NCI-H2029 treated with DMSO at 0.1 percent for 48 hours (cell line): ENCODE measurements at regions not wholly inside any gene's neighbourhood (a gene's known extent, or its start where the extent isn't known, plus 50 kb on each side); places are given as distances from the start of the nearest gene placed in this dataset.

ENCODE experiments used
- DNase-seq: peaks from one replicate; lab custom pipeline; 2025; lab: John Stamatoyannopoulos, UW

DNA sequence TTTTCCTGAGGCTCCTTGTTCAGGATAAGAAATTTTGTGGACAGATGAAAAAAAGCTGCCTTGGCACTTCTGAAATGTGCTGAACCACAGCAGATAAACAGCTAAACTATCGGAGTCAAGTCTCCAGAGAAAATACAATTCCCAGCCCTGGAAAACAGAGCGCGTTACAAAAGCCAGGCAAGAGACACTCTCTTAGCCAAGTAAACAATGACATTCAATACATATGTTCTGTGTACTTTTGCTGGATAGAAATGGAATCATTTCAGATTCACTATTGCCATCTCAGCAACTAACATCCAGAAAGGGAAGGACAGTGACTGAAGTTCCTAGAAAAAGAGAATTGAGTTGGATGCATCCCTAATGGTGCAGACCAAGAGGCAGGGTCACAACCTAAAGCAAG lies 196.8 kb upstream of the NRSN1 start:
- DNase-seq, result no peak

- DNase-seq, result no peak
Observed at GRCh38 chr6:23940466-23940865, 185.5 kb upstream of the NRSN1 start.

DNA sequence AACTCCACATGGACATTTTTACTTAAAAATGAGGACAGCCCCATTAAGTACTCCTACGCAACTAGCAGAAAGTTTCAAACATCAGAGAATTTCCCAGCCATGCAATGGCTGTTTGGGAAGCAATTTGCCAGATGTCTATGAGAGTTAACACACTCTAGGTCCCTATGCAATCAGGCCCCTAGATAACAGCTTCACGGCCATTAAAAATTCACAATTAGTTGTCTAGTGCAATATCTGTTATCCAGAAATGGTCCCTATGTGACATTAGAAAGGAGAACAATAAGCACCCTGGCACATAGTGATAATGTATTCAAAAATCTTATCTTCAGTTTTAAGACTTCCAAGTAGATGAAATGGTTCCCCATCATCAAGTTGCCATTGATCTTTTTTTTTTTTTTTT lies 174.3 kb upstream of the NRSN1 start:
- no peak for DNase-seq

GRCh38 chr6:23952245-23952644 lies 173.8 kb upstream of the NRSN1 start:
- DNase-seq, result no peak

- DNase-seq, result no peak
Observed at GRCh38 chr6:23953976-23954375, 172.0 kb upstream of the NRSN1 start.

DNA sequence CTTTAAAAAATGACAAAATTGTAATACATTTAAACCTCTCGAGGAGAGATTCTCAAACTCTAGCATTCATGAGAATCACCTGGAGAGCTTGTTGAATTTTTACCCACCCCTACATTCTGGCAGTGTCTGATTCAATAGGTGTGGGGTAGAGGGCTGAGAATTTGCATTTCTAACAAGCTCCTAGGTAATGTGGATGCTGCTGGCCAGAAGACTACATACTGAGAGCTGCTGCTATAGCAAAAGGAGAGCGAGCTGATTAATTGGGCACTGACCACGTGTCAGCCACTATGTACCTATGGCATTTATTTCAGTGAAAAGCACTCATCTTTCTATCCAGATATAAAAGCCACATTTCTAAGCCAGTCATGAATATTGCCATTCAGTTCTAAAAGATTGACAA lies 169.0 kb upstream of the NRSN1 start:
- no peak for DNase-seq

DNA sequence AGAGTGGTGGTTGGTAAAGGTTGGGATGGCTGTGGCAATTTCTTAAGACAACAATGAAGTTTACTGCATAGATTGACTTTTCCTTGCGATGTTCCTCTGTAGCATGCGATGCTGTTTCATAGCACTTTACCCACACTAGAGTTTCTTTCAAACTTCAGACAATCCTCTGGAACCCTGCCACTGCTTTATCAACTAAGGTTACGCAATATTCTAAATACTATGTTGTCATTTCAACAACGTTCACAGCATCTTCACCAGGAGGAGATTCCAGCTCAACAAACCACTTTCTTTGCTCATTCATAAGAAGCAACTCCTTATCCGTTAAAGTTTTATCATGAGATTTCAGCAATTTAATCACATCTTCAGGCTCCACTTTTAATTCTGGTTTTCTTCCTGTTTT lies 161.2 kb upstream of the NRSN1 start:
- no peak for DNase-seq

- DNase-seq, result no peak
Observed at GRCh38 chr6:23969344-23969743, 156.7 kb upstream of the NRSN1 start.

GRCh38 chr6:23977706-23978105 lies 148.3 kb upstream of the NRSN1 start:
- no peak for DNase-seq

DNA sequence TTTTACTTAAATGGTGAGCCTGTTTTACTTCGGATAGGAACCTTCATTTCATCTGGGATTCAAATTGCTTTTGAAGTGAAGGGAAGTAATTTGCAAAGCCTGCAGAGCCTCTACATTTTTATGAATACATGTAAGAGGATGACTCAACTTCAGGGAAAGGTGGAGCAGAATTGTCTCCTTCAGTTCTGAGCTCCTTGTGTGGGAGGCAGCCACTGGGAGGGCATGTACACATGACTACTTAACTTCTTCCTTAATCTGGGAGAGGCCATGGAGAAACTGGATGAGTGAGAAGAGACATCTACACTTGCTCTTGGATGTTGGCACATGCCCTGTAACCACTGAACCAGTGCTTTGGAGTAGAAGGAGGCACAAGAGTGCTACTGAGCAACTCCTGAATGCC lies 145.1 kb upstream of the NRSN1 start:
- no peak for DNase-seq

DNA sequence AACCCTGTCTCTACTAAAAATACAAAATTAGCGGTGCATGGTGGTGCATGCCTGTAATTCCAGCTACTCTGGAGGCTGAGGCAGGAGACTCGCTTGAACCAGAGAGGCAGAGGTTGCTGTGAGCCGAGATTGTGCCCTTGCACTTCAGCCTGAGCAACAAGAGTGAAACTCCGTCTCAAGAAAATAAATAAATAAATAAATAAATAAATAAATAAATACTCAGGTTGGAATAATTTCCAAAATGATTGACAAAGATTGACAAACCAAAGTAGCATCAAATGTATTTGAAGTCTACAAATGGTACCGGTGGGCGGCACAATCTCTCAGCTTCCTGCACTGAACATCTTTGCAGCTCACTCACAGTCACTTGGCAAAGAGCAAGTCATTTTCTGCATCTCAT lies 144.1 kb upstream of the NRSN1 start:
- DNase-seq, result no peak

DNA sequence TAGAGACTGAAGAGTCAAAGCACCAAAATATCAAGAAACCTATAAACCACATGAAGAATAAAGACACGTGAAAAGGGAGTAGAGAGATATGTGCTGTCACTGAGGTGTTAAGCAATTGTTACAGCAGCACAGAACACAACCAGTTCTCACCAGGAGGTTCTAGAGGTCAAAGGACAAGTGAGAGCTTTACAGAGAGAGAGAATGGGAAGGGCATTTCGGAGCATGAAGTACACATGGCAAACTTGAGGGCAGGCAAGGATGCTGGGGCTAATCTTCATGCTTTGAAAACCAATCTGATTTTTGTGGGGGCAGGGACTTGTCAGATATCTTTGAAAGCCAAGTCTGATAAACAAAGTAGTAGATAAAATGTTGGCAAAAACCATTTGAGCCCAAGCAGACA lies 142.3 kb upstream of the NRSN1 start:
- DNase-seq, result no peak

DNA sequence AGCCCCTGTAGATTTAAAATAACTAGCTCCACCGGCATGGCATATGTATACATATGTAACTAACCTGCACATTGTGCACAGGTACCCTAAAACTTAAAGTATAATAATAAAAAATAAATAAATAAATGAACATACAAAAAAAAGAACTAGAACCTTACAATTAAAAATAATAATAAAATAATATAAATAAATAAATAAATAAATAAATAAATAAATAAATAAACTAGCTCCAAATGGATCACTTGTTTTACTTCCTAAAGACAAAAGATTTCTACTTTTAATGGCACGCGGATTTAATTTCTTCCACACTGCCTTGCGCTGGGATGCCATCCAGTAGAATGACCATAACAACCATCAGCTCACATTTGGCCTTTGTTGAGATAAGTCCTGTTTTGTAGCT lies 141.0 kb upstream of the NRSN1 start:
- DNase-seq, result no peak

DNA sequence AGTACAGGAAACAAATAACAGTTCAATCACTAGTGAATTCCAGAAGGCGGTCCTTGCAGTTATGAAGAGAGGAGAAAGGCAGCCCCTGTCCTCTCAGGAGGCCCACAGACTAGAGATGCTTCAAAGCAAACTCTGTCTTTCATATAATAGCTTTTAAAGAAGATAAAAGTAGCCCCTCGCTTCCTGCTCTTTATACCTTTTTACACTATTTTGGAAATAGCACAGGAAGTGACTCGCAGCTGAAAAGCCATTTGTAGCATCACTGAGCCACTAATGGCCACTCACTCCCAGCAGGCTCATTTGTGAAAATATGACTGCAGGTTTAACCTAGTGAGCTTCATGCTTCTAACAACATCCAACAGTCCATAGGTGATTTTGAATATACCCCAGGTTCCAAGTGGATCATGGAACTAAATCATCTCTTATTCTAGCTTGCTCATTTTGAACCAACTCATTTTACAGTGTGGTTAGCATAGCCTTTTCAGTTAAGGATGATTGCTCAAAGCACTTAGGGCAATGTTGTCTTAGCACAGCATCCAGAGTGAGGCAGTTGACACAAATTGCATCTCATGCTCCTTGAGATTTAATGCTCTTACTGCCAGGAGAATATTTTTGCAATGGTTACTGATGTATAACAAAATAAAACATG lies 136.0 kb upstream of the NRSN1 start:
- DNase-seq, result no peak

- DNase-seq, result no peak
Observed at GRCh38 chr6:23994013-23994412, 132.0 kb upstream of the NRSN1 start.

DNA sequence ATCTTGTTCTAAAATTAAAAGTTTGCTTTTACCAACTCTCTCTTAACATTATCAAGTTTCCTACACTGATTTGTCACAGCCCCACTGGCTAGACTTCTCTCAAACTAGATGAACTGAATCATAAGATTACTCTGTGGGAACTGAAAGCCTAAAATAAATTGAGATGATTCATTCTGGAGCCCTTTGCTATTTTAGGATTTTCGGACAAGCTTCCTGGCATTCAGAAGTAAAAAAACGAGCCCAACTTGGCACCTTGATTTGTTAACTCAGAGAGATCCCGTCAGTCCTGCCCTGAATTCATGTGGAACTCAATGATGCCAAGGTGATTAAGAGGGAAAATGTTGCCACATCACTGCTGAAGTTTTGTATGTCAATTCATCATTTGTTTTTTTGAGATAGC lies 122.0 kb upstream of the NRSN1 start:
- no peak for DNase-seq

DNA sequence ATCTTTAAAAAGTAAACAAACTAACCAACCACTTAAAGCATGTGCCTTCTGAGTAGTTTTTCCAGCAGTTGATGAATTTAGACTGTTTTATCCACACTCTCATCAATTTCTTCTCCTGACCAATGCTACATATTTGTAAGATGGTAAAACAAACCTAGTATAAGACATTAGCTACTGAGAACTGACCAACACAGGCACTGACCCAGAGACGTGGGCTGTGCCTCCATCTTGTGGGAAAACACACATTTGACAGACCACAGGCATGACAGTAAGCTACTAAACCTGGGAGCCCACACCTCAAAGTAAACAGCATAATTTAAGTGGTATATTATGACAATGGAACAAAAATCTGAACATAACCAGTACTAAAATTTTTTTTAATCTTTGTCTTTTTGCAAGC lies 121.4 kb upstream of the NRSN1 start:
- DNase-seq, result no peak

DNA sequence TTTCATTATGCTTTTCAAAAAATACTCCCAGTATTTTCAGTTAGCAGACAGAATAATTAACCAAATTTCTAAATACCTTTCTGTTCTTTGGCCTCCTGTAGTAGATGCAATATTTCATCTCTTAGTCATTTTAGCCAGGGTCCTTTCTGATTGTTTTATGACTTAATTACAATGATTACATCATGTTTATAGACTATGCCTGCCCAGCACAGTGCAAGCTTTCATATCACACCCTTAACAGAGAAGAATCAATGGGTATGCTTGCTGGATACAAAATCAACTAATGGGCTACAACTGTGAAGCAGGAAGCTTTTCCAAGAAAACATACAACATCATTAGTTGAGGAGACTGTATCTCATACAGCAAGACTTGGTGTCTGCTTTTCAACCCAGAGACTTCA lies 119.8 kb upstream of the NRSN1 start:
- DNase-seq, result no peak

- DNase-seq, result no peak
Observed at GRCh38 chr6:24009319-24009718, 116.7 kb upstream of the NRSN1 start.

DNA sequence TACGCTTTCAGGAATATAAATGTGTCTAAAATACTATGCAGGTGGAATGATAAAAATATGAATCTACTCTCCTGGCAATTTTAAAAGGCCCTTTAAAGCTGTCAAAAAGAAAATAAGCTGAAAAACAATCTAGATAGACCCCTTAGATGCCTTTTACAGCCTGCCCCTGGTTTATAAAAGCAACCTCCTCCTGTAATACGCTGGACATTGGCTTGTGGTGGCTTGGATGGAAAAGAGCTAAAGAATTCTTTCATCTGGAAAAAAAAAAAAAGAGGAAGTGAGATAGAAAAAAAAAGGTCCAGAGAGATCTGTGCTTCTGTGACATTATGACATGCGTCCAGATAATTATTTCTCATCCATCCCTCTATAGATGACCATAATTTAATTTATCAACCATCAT lies 115.9 kb upstream of the NRSN1 start:
- DNase-seq, result no peak

DNA sequence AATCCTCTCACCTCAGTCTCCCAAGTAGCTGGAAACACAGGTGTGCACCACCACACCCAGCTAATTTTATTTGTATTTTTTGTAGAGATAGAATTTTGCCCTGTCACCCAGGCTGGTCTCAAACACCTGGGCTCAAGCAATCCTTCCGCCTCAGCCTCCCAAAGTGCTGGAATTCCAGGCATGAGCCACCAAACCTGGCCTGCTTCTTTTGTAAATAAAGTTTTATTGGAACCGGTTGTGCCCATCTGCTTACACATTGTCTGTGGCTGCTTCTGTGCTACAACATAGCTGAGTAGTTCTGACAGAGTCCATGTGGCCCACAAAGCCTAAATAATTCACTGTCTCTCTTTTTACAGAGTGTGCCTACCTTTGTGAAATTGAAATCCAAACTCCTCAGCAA lies 109.7 kb upstream of the NRSN1 start:
- DNase-seq, result no peak

GRCh38 chr6:24016857-24017256 lies 109.2 kb upstream of the NRSN1 start:
- DNase-seq, result no peak

DNA sequence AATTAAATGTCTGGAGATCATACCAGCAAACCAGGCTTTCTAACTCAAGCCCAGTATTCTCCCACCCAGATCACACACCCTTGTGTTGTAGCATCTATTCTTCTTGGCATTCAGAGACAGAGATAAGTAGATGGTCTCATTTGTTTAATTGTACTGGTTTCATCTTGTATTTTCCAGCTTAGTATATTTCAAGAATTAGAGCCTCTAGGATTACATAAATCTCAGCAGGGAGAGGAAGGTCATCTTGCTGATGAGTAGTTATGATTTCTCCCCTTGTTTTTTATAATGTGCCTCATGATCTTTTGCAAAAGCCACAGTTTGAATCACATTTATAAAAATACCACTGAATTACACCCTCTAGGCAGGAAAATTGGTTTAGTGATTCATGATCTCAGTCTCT lies 106.6 kb upstream of the NRSN1 start:
- DNase-seq, result no peak

DNA sequence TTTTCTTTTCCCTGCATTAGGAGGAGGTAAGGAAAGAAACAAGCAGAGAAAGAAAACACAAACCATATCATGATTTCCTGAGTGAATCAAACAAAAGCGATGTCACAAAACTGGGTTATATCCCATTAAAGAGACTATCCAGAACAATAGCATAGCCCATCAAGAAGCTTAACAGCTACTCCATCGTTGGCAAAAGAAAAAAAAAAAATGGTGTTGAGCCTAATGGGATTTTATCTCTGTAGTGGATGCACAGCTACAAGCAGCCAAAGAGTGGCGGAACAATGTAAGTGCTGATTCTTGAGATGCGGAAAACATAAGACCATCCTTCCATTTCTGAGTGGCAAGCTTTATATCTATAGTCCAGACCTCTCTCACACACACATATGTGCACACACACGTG lies 106.2 kb upstream of the NRSN1 start:
- no peak for DNase-seq

GRCh38 chr6:24026050-24026449 lies 100.0 kb upstream of the NRSN1 start:
- DNase-seq, result no peak
